ENCODE measurements at regions not wholly inside any gene's neighbourhood (a gene's known extent, or its start where the extent isn't known, plus 50 kb on each side); places are given as distances from the start of the nearest gene placed in this dataset.

GRCh38 chr5:117588611-117589010, 1014.0 kb upstream of the SEMA6A start:
- Mint-ChIP-seq H3K4me3 (no peak overlapping the region), H3K27me3 (ENCODE audit: insufficient read depth, low read depth) (no peaks in the 10 kb centered on the region), H3K27ac (no peak overlapping the region), H3K36me3 (no peaks in the 10 kb centered on the region), H3K9me3 (peaks cover 5% of the 10 kb centered on the region), H3K4me1 (peaks cover 3% of the 10 kb centered on the region)
- Histone ChIP-seq H3K27ac (no peak overlapping the region), H3K79me2 (ENCODE audit: low read depth) (no peaks in the 10 kb centered on the region), H3K9me3 (ENCODE audit: low read depth) (no peaks in the 10 kb centered on the region), H3K9ac (no peak overlapping the region), H3K27me3 (no peaks in the 10 kb centered on the region), H3K4me1 (no peaks in the 10 kb centered on the region), H3K36me3 (no peaks in the 10 kb centered on the region), H3K4me3 (no peak overlapping the region), H3K4me2 (no peak overlapping the region), H2AFZ (replicated peaks) (no peak overlapping the region), H4K20me1 (ENCODE audit: low read depth) (no peaks in the 10 kb centered on the region), H3F3A (ENCODE audit: low read depth) (no peaks in the 10 kb centered on the region)
- no peak for DNase-seq (ENCODE audit: low spot score)
- TF ChIP-seq CTCF (IDR thresholded peaks at IDR 0.05) (no peak), EZH2phosphoT487 (IDR thresholded peaks at IDR 0.05) (no peak), EZH2 (IDR thresholded peaks at IDR 0.05) (no peak)

GRCh38 chr5:117587111-117587510, 1012.5 kb upstream of the SEMA6A start:
- no peak overlapping the region for H2AFZ ChIP-seq (replicated peaks)
- H3F3A ChIP-seq (ENCODE audit: low read depth) = no peaks in the 10 kb centered on the region
- H3K27ac Mint-ChIP-seq = no peak overlapping the region
- H3K4me1 ChIP-seq = no peaks in the 10 kb centered on the region
- no peaks in the 10 kb centered on the region for H3K79me2 ChIP-seq (ENCODE audit: low read depth)
- H3K9me3 Mint-ChIP-seq = peaks cover 1% of the 10 kb centered on the region
- no peaks in the 10 kb centered on the region for H3K9me3 ChIP-seq (ENCODE audit: low read depth)
- no peak overlapping the region for H3K4me3 Mint-ChIP-seq
- H3K36me3 ChIP-seq = no peaks in the 10 kb centered on the region
- no peak overlapping the region for H3K4me2 ChIP-seq
- H3K4me3 ChIP-seq = no peak overlapping the region
- H3K27me3 ChIP-seq = no peaks in the 10 kb centered on the region
- no peak overlapping the region for H3K9ac ChIP-seq
- DNase-seq (ENCODE audit: low spot score) = no peak
- no peaks in the 10 kb centered on the region for H4K20me1 ChIP-seq (ENCODE audit: low read depth)
- H3K27me3 Mint-ChIP-seq (ENCODE audit: insufficient read depth, low read depth) = no peaks in the 10 kb centered on the region
- TF ChIP-seq EZH2phosphoT487 (IDR thresholded peaks at IDR 0.05) = no peak
- TF ChIP-seq CTCF (IDR thresholded peaks at IDR 0.05) = no peak
- no peak for TF ChIP-seq EZH2 (IDR thresholded peaks at IDR 0.05)
- no peaks in the 10 kb centered on the region for H3K36me3 Mint-ChIP-seq
- H3K27ac ChIP-seq = no peak overlapping the region
- peaks cover 3% of the 10 kb centered on the region for H3K4me1 Mint-ChIP-seq

GRCh38 chr5:117568622-117569021, 994.0 kb upstream of the SEMA6A start:
- H3K4me3 ChIP-seq = no peak overlapping the region
- H3K9me3 ChIP-seq (ENCODE audit: low read depth) = peaks cover 3% of the 10 kb centered on the region
- H3K9me3 Mint-ChIP-seq = no peaks in the 10 kb centered on the region
- H2AFZ ChIP-seq (replicated peaks) = peak overlapping the region; percentile 50
- H3K4me1 Mint-ChIP-seq = no peaks in the 10 kb centered on the region
- H3K27me3 Mint-ChIP-seq (ENCODE audit: insufficient read depth, low read depth) = no peaks in the 10 kb centered on the region
- H3K36me3 ChIP-seq = no peaks in the 10 kb centered on the region
- H3K27me3 ChIP-seq = no peaks in the 10 kb centered on the region
- no peaks in the 10 kb centered on the region for H3K79me2 ChIP-seq (ENCODE audit: low read depth)
- H3K4me3 Mint-ChIP-seq = no peak overlapping the region
- DNase-seq (ENCODE audit: low spot score) = no peak
- H3K36me3 Mint-ChIP-seq = no peaks in the 10 kb centered on the region
- H3K4me1 ChIP-seq = no peaks in the 10 kb centered on the region
- no peak overlapping the region for H3K4me2 ChIP-seq
- no peak overlapping the region for H3K9ac ChIP-seq
- no peak overlapping the region for H3K27ac Mint-ChIP-seq
- H3F3A ChIP-seq (ENCODE audit: low read depth) = no peaks in the 10 kb centered on the region
- no peak overlapping the region for H3K27ac ChIP-seq
- no peaks in the 10 kb centered on the region for H4K20me1 ChIP-seq (ENCODE audit: low read depth)
- TF ChIP-seq EZH2 (IDR thresholded peaks at IDR 0.05) = no peak
- TF ChIP-seq CTCF (IDR thresholded peaks at IDR 0.05) = no peak
- no peak for TF ChIP-seq EZH2phosphoT487 (IDR thresholded peaks at IDR 0.05)

Data from neural progenitor cell (in vitro differentiated cells).